Kidney (tissue), 13 donors: ENCODE measurements at regions not wholly inside any gene's neighbourhood (a gene's known extent, or its start where the extent isn't known, plus 50 kb on each side); places are given as distances from the start of the nearest gene placed in this dataset.

ENCODE experiments used
- DNase-seq, 5 donors: peaks; one replicate each; pipeline ENCODE4 v3.0.0-alpha.2; 2013 to 2020
- FAIRE-seq: peaks from 2 replicates; lab custom pipeline; 2012; peaks lifted over from hg19 to GRCh38; lab: Jason Lieb, UNC
- H3K27ac ChIP-seq, 2 donors: one replicate each; pipeline ENCODE4 v1.7.0; 2013; ENCODE audit warnings: low read depth in 2 of 2, low read length in 2 of 2, inconsistent platforms in 1 of 2
- H3K27me3 ChIP-seq: one replicate; pipeline ENCODE4 v1.7.1; 2013; ENCODE audit warnings: low read length, inconsistent platforms; ENCODE audit not compliant: control insufficient read depth, insufficient read depth
- H3K36me3 ChIP-seq, 3 donors: one replicate each; pipeline versions ENCODE4 v1.7.0 to v1.7.1; 2013; ENCODE audit warnings: low read length in 3 of 3, control low read depth in 1 of 3, inconsistent platforms in 1 of 3; ENCODE audit not compliant: insufficient read depth in 3 of 3, control insufficient read depth in 2 of 3
- H3K4me1 ChIP-seq, 3 donors: one replicate each; pipeline versions ENCODE4 v1.7.0 to v1.7.1; 2013; ENCODE audit warnings: low read length in 3 of 3, inconsistent platforms in 1 of 3, low read depth in 1 of 3; ENCODE audit not compliant: control insufficient read depth in 2 of 3, insufficient read depth in 2 of 3
- H3K4me3 ChIP-seq, 3 donors: one replicate each; pipeline versions ENCODE4 v1.7.0 to v1.8.1; 2013; ENCODE audit warnings: low read length in 3 of 3, control low read depth in 1 of 3, inconsistent platforms in 1 of 3
- H3K9ac ChIP-seq, 3 donors: one replicate each; pipeline versions ENCODE4 v1.7.0 to v1.7.1; 2013; ENCODE audit warnings: low read length in 3 of 3, control low read depth in 1 of 3, inconsistent platforms in 1 of 3
- H3K9me3 ChIP-seq, 3 donors: one replicate each; pipeline versions ENCODE4 v1.7.0 to v1.7.1; 2013; ENCODE audit warnings: low read length in 3 of 3, control low read depth in 1 of 3, inconsistent platforms in 1 of 3; ENCODE audit not compliant: control insufficient read depth in 2 of 3, insufficient read depth in 1 of 3
- CTCF ChIP-seq: IDR thresholded peaks from 3 replicates; pipeline ENCODE4 v1.5.1; 2012; ENCODE audit warnings: mild to moderate bottlenecking, moderate library complexity, borderline replicate concordance; ENCODE audit not compliant: insufficient read depth; ENCODE audit errors: extremely low read depth
- intact Hi-C: fragments of 100-400 bp; cut with DNase I; formaldehyde crosslinking; loops from one replicate; pipeline ENCODE4 v1.11.1; 2022
- donor health status: control.
- donor health status: control.
- donor health status: control.
- donor health status: control.
- donor health status: control.
- donor health status: DM: yes; HTN: yes; CAD: no.
- donor health status: Normal renal cell carcinoma (clear cell type).

DNA sequence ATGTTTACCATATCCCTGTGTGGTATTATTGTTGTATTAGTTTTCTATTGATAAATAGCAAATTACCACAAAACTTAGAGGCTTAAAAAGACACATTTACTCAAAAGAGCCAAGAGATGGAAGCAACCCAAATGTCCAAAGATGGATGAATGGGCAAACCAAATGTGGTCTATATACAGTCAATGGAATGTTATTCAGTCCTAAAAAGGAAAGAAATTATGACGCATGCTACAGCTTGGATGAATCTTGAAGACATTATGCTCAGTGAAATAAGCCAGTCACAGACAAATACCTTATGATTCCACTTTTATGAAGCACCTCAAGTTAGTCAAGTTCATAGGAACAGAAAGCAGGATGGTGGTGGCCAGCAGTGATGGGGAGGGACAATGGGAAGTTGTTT lies 144.7 kb downstream of the QDPR start:
- Histone ChIP-seq H3K27ac (no peak overlapping the region), H3K4me1 (no peaks in the 10 kb centered on the region), H3K36me3 (no peaks in the 10 kb centered on the region), H3K9ac (no peak overlapping the region), H3K9me3 (no peaks in the 10 kb centered on the region), H3K27me3 (no peaks in the 10 kb centered on the region), H3K4me3 (no peak overlapping the region)
- TF ChIP-seq CTCF: no peak
- intact Hi-C loops: no loop called here
- no peak for DNase-seq
- no peak for FAIRE-seq

- Histone ChIP-seq H3K4me1 (no peaks in the 10 kb centered on the region), H3K4me3 (no peak overlapping the region), H3K36me3 (no peaks in the 10 kb centered on the region), H3K27ac (no peak overlapping the region), H3K27me3 (no peaks in the 10 kb centered on the region), H3K9ac (no peak overlapping the region), H3K9me3 (no peaks in the 10 kb centered on the region)
- no peak for DNase-seq
- intact Hi-C loops: no loop called here
- FAIRE-seq: no peak
- TF ChIP-seq CTCF: no peak
These were observed 145.4 kb downstream of the QDPR start for GRCh38 chr4:17366496-17366895.

DNA sequence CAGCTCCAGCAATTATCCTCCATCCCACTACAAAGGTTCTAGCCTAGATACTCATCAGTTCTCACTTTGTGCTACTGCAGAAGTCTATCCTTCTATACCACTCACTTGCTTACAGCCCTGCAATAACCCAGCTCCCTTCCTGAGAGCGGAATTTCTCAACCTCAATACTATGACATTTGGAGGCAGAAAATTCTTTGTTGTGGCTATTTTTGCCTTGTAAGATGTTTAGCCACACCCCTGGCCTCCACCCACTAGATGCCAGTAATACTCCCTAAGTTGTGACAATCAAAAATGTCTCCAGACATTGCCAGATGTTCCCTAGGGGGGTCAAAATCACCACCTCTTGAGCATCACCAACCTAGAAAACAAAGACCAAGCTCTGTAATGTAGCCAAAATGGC lies 149.5 kb downstream of the QDPR start:
- FAIRE-seq: no peak
- intact Hi-C loops: no loop called here
- TF ChIP-seq CTCF: no peak

GRCh38 chr4:17358241-17358640 lies 153.6 kb downstream of the QDPR start:
- Histone ChIP-seq H3K27me3 (no peaks in the 10 kb centered on the region), H3K4me1 (no peaks in the 10 kb centered on the region), H3K27ac (no peak overlapping the region), H3K4me3 (no peak overlapping the region), H3K9me3 (no peaks in the 10 kb centered on the region), H3K36me3 (no peaks in the 10 kb centered on the region), H3K9ac (no peak overlapping the region)
- FAIRE-seq (no peak), DNase-seq (no peak)
- intact Hi-C loops: no loop called here
- no peak for TF ChIP-seq CTCF

More for the DNA sequence above, 149.5 kb downstream of the QDPR start:
- H3K36me3 ChIP-seq: no peaks in the 10 kb centered on the region
- no peaks in the 10 kb centered on the region for H3K4me1 ChIP-seq
- DNase-seq: no peak
- no peaks in the 10 kb centered on the region for H3K9me3 ChIP-seq
- no peak overlapping the region for H3K4me3 ChIP-seq
- H3K27ac ChIP-seq: no peak overlapping the region
- H3K27me3 ChIP-seq: no peaks in the 10 kb centered on the region
- no peak overlapping the region for H3K9ac ChIP-seq
